Fibroblast of lung (primary cell): ENCODE measurements at regions not wholly inside any gene's neighbourhood (a gene's known extent, or its start where the extent isn't known, plus 50 kb on each side); places are given as distances from the start of the nearest gene placed in this dataset.

Experiments
- EZH2 ChIP-seq: IDR thresholded peaks from 2 replicates; pipeline ENCODE4 v1.5.1; 2012; ENCODE audit warnings: low read length, control low read depth, mild to moderate bottlenecking; ENCODE audit errors: missing control alignments
- TF ChIP-seq, protein P1 (sequence below), 2 donors: IDR thresholded peaks in 1 of 2; conservative IDR thresholded peaks in 1 of 2; 1 replicate in 1 of 2; 2 replicates in 1 of 2; pipeline ENCODE4 v1.5.1; 2011 to 2012; ENCODE audit warnings: low read length in 2 of 2, control low read depth in 1 of 2, inconsistent platforms in 1 of 2, low read depth in 1 of 2, mild to moderate bottlenecking in 1 of 2

DNA sequence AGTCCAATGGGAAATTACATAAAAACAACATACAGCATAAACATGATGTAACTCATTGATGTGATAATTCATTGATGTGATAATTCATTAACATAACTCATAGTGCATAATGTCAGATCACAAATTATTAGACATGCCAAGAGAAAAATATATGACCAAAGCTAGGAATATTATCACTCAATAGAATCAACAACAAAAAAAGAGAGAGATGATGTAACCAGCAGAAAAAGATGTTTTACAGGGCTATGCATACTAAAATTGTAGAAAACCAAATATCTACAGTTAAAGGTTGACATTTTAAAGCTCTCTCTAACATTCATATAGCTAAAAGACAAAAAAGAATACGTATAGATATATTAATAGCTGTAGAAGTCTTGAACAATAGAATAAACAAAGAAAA lies 1067.2 kb upstream of the ADGRB3 start:
- TF ChIP-seq, protein P1, sequence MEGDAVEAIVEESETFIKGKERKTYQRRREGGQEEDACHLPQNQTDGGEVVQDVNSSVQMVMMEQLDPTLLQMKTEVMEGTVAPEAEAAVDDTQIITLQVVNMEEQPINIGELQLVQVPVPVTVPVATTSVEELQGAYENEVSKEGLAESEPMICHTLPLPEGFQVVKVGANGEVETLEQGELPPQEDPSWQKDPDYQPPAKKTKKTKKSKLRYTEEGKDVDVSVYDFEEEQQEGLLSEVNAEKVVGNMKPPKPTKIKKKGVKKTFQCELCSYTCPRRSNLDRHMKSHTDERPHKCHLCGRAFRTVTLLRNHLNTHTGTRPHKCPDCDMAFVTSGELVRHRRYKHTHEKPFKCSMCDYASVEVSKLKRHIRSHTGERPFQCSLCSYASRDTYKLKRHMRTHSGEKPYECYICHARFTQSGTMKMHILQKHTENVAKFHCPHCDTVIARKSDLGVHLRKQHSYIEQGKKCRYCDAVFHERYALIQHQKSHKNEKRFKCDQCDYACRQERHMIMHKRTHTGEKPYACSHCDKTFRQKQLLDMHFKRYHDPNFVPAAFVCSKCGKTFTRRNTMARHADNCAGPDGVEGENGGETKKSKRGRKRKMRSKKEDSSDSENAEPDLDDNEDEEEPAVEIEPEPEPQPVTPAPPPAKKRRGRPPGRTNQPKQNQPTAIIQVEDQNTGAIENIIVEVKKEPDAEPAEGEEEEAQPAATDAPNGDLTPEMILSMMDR (conservative IDR thresholded peaks at IDR 0.05 in 1 of 2, IDR thresholded peaks at IDR 0.05 in 1 of 2; ENCODE audit: low read depth in 1 of 2, low read length in 2 of 2): no peak
- no peak for TF ChIP-seq EZH2
